Stimulated activated CD4-positive, alpha-beta T cell treated with anti-CD3 and anti-CD28 coated beads, Interleukin-12 subunit alpha, Interleukin-12 subunit beta, amount 100 ng/mL, for 24 hours (primary cell): ENCODE measurements at regions not wholly inside any gene's neighbourhood (a gene's known extent, or its start where the extent isn't known, plus 50 kb on each side); places are given as distances from the start of the nearest gene placed in this dataset.
"Not testable (repeated sequence)": the region's sequence is repeated elsewhere in the genome, so short reads cannot be mapped to it uniquely, and the experiment has no call there.

Experiments used
- DNase-seq, 2 experiments: peaks; one replicate each; pipeline ENCODE4 v3.0.0-alpha.2; 2020; ENCODE audit warnings: low read depth in 2 of 2

- DNase-seq: no peak
These were observed 51.2 kb upstream of the PRR23C start for GRCh38 chr3:139095803-139096466.

- DNase-seq: no peak
These were observed 52.0 kb upstream of the PRR23C start for GRCh38 chr3:139096670-139097069.

GRCh38 chr3:139098391-139098790 is 53.7 kb upstream of the PRR23C start:
- no peak for DNase-seq

- no peak for DNase-seq
These were observed 55.5 kb upstream of the PRR23C start for GRCh38 chr3:139099968-139100817.

- no peak for DNase-seq
These were observed 56.1 kb upstream of the PRR23C start for GRCh38 chr3:139100821-139101220.

GRCh38 chr3:139101396-139101795 is 56.7 kb upstream of the PRR23C start:
- DNase-seq: no peak

- no peak for DNase-seq
These were observed 58.8 kb upstream of the PRR23C start for GRCh38 chr3:139103484-139103883.

GRCh38 chr3:139104062-139104461 is 59.4 kb upstream of the PRR23C start:
- DNase-seq: no peak

GRCh38 chr3:139105154-139105702 is 60.5 kb upstream of the PRR23C start:
- no peak for DNase-seq

- no peak for DNase-seq
These were observed 61.6 kb upstream of the PRR23C start for GRCh38 chr3:139106013-139106932.

- no peak for DNase-seq
These were observed 62.9 kb upstream of the PRR23C start for GRCh38 chr3:139107424-139108252.

GRCh38 chr3:139108253-139108969 is 63.7 kb upstream of the PRR23C start:
- DNase-seq: no peak

GRCh38 chr3:139109271-139109670 is 64.6 kb upstream of the PRR23C start:
- no peak for DNase-seq

- DNase-seq: no peak
These were observed 65.6 kb upstream of the PRR23C start for GRCh38 chr3:139110072-139110830.

GRCh38 chr3:139110929-139111328 is 66.2 kb upstream of the PRR23C start:
- DNase-seq: not testable (repeated sequence)

GRCh38 chr3:139111392-139112229 is 66.9 kb upstream of the PRR23C start:
- peak; percentile 12 to 57 for DNase-seq

GRCh38 chr3:139112230-139112558 is 67.5 kb upstream of the PRR23C start:
- no peak for DNase-seq

GRCh38 chr3:139113231-139113992 is 68.7 kb upstream of the PRR23C start:
- no peak for DNase-seq
